CD4-positive, alpha-beta T cell (primary cell): ENCODE measurements at regions not wholly inside any gene's neighbourhood (a gene's known extent, or its start where the extent isn't known, plus 50 kb on each side); places are given as distances from the start of the nearest gene placed in this dataset.

Source experiments
- ATAC-seq: fragments of 200-7000 bp; cut with Tn5 transposase; one replicate; pipeline ENCODE4 v1.10.0; 2022; ENCODE audit warnings: mild to moderate bottlenecking; ENCODE audit not compliant: poor library complexity
- CTCF ChIA-PET: fragments of 350-600 bp; sonication (Branson Sonifier 250); formaldehyde crosslinking; loops from one replicate; lab custom pipeline; 2021; ENCODE audit warnings: antibody characterized with exemption, inconsistent platforms; lab: Charles Lee
- POLR2A ChIA-PET: fragments of 350-600 bp; sonication (Branson Sonifier 250); formaldehyde crosslinking; loops from one replicate; lab custom pipeline; 2021; ENCODE audit warnings: antibody characterized with exemption, inconsistent platforms; lab: Charles Lee
- DNase-seq, 14 experiments: peaks; one replicate each; pipeline ENCODE4 v3.0.0-alpha.2; 2013 to 2020; ENCODE audit warnings: mixed read lengths in 2 of 14
- H3K27ac ChIP-seq, 2 donors: one replicate each; pipeline versions ENCODE4 v1.5.1 to v1.7.0; 2013; ENCODE audit warnings: low read length in 2 of 2, low read depth in 1 of 2, mild to moderate bottlenecking in 1 of 2
- H3K27me3 ChIP-seq, 2 experiments: 1 replicate in 1 of 2; 2 replicates in 1 of 2; pipeline versions ENCODE4 v1.6.1 to v1.7.0; 2013; ENCODE audit warnings: low read length in 2 of 2, control low read depth in 1 of 2, mild to moderate bottlenecking in 1 of 2, moderate library complexity in 1 of 2; ENCODE audit not compliant: insufficient read depth in 2 of 2, control insufficient read depth in 1 of 2
- H3K36me3 ChIP-seq: one replicate; pipeline ENCODE4 v1.6.1; 2013; ENCODE audit warnings: low read length, control low read depth; ENCODE audit not compliant: insufficient read depth
- H3K4me1 ChIP-seq: one replicate; pipeline ENCODE4 v1.6.1; 2013; ENCODE audit warnings: low read length, control low read depth; ENCODE audit not compliant: insufficient read depth
- H3K4me3 ChIP-seq: one replicate; pipeline ENCODE4 v1.5.1; 2013; ENCODE audit warnings: mild to moderate bottlenecking, low read length, moderate library complexity
- H3K9me3 ChIP-seq, 2 experiments: 1 replicate in 1 of 2; 2 replicates in 1 of 2; pipeline versions ENCODE4 v1.6.1 to v1.7.0; 2013; ENCODE audit warnings: low read length in 2 of 2, mild to moderate bottlenecking in 2 of 2, control low read depth in 1 of 2, moderate library complexity in 1 of 2; ENCODE audit not compliant: control insufficient read depth in 1 of 2, insufficient read depth in 1 of 2
- H3K27ac Mint-ChIP-seq: one replicate; pipeline ENCODE4 v1.8.0; 2020; ENCODE audit warnings: mixed read lengths
- H3K27me3 Mint-ChIP-seq: one replicate; pipeline ENCODE4 v1.8.0; 2021; ENCODE audit warnings: mixed read lengths
- H3K36me3 Mint-ChIP-seq: one replicate; pipeline ENCODE4 v1.8.0; 2021; ENCODE audit warnings: low read depth, mixed read lengths
- H3K4me1 Mint-ChIP-seq: one replicate; pipeline ENCODE4 v1.8.0; 2021; ENCODE audit warnings: low read depth, mixed read lengths
- H3K4me3 Mint-ChIP-seq: one replicate; pipeline ENCODE4 v1.8.0; 2020; ENCODE audit warnings: mild to moderate bottlenecking, mixed read lengths
- H3K9me3 Mint-ChIP-seq: one replicate; pipeline ENCODE4 v1.8.0; 2020; ENCODE audit warnings: mixed read lengths
- intact Hi-C, 2 experiments: fragments of 100-400 bp; cut with DNase I in 1 of 2; cut with micrococcal nuclease in 1 of 2; formaldehyde crosslinking; loops; one replicate each; pipeline versions ENCODE4 v1.15.1 to v1.9.0; 2023 to 2025; cut with DNase I, micrococcal nuclease
- TF ChIP-seq, protein P1 (sequence below): fragments of 200-600 bp; IDR thresholded peaks from one replicate; pipeline ENCODE4 v1.8.0; 2022; ENCODE audit warnings: antibody characterized with exemption, mild to moderate bottlenecking

DNA sequence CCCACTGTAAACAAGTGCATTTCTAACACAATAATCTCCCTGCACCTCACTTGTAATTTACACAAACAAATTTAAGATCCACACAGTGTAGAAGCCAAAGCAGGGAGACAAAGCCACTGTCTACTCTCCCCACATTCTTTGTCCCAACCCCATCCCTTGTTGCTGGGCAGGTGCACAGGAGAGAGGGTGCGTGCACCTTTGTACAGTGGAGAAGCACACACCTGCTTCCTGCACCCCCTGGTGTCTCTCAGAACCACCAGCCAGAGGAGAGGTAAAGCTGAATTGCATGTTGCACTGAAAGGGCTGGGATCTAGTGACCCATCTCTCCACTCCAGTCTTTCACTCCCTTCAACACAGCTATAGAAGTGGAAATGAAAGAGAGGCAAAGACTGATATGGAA lies 51.4 kb upstream of the IFNG-AS1 start:
- no peaks in the 10 kb centered on the region for H3K27me3 ChIP-seq
- peak in 5 of 14 experiments; percentile 0 to 36 (median 9) for DNase-seq
- H3K4me1 Mint-ChIP-seq, result no peaks in the 10 kb centered on the region
- H3K27ac ChIP-seq, result no peak overlapping the region
- H3K4me3 ChIP-seq, result no peak overlapping the region
- CTCF ChIA-PET, result interaction anchor here (1.7 kb wide), 1 partner anchor 581 kb away, joined by 8 read pairs; no protein-coding TSS in a partner anchor
- no peak overlapping the region for H3K4me3 Mint-ChIP-seq
- no peaks in the 10 kb centered on the region for H3K9me3 ChIP-seq
- no peaks in the 10 kb centered on the region for H3K36me3 ChIP-seq
- no peaks in the 10 kb centered on the region for H3K27me3 Mint-ChIP-seq
- ATAC-seq, result no peak
- H3K36me3 Mint-ChIP-seq, result no peaks in the 10 kb centered on the region
- intact Hi-C loops, result no loop called here
- H3K9me3 Mint-ChIP-seq, result no peaks in the 10 kb centered on the region
- TF ChIP-seq, protein P1, sequence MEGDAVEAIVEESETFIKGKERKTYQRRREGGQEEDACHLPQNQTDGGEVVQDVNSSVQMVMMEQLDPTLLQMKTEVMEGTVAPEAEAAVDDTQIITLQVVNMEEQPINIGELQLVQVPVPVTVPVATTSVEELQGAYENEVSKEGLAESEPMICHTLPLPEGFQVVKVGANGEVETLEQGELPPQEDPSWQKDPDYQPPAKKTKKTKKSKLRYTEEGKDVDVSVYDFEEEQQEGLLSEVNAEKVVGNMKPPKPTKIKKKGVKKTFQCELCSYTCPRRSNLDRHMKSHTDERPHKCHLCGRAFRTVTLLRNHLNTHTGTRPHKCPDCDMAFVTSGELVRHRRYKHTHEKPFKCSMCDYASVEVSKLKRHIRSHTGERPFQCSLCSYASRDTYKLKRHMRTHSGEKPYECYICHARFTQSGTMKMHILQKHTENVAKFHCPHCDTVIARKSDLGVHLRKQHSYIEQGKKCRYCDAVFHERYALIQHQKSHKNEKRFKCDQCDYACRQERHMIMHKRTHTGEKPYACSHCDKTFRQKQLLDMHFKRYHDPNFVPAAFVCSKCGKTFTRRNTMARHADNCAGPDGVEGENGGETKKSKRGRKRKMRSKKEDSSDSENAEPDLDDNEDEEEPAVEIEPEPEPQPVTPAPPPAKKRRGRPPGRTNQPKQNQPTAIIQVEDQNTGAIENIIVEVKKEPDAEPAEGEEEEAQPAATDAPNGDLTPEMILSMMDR, result no peak
- H3K4me1 ChIP-seq, result no peaks in the 10 kb centered on the region
- no peak overlapping the region for H3K27ac Mint-ChIP-seq
- POLR2A ChIA-PET, result no interaction called here
